ENCODE measurements at regions not wholly inside any gene's neighbourhood (a gene's known extent, or its start where the extent isn't known, plus 50 kb on each side); places are given as distances from the start of the nearest gene placed in this dataset.

DNA sequence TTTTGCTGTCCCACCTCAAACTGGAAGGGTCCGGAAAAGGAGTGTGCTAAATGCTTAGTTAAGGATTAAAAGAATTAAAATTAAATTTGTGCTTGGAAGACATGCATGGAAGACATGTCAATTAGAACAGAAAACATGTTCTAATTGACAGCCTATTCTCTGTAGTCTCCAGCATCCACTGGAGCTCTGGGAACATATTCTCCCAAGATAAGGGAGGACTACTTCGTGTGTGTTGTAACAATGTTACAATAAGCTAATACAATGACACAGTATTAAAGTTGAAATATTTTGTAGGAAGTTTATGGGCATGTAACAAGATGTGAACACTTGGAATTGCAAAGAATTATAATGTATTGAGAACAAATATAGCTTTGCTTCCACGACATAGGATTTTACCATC lies 567.4 kb upstream of the CITED2 start:
- Histone ChIP-seq H2AFZ (ENCODE audit: low read length) (no peak overlapping the region), H4K20me1 (ENCODE audit: insufficient read depth, low read depth, low read length) (no peaks in the 10 kb centered on the region), H3K79me2 (ENCODE audit: low read length) (no peaks in the 10 kb centered on the region), H3K4me2 (ENCODE audit: low read depth, low read length, poor library complexity, severe bottlenecking) (no peak overlapping the region), H3K27ac (ENCODE audit: low read length) (no peak overlapping the region), H3K4me3 (ENCODE audit: low read length) (no peak overlapping the region), H3K4me1 (ENCODE audit: low read length) (peaks cover 5% of the 10 kb centered on the region; the same call in 1 of the 2 replicates), H3K9me2 (replicated peaks; ENCODE audit: insufficient read depth, low read length) (no peaks in the 10 kb centered on the region), H3K36me3 (ENCODE audit: insufficient read depth, low read length) (no peaks in the 10 kb centered on the region), H3K9me3 (ENCODE audit: low read length) (no peaks in the 10 kb centered on the region), H3K9ac (ENCODE audit: low read length) (no peak overlapping the region), H3K27me3 (ENCODE audit: low read length) (no peaks in the 10 kb centered on the region)
- no peak for DNase-seq

DNA sequence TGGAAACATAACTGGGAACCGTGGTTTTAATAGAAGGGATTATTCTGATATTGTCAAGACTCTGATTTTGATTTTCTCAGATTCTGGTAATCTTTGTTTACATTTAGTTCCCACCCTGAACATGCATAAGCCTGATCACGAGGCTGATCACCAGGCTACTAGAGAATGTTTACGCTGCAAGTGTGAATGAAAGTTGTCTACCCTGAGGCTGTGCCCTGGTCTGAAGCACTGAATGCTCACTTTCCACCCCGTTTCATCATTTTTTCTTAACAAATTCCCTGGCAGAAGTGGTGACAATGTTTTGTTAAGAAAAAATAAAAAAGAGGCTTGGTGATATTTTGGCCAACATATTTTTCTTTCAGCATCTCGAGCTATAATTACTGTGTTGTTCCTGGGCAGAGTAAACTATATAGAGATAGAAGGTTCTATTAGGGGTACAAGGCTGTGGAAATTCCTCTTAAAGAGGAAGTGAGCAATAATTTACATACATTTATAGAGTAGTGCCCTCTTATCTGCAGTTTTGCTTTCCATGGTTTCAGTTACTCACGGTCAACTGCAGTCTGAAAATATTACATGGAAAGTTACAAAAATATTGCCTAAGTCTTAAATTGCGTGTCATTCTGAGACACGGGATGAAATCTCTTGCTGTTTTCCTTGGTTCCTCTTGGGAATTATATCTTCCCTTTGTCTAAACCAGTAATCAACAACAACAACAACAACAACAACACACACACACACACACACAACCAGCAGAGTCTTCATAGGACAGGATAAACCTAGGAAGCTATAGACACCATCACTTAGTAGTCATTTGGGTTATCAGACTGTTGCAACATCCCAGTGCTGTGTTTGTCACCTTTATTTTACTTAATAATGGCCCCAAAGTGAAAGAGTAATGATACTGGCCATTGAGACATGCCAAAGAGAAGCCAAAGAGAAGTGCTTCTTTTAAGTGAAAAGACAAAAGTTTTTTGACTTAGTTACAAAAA lies 566.6 kb upstream of the CITED2 start:
- Histone ChIP-seq H3K4me2 (ENCODE audit: low read depth, low read length, poor library complexity, severe bottlenecking) (no peak overlapping the region), H2AFZ (ENCODE audit: low read length) (no peak overlapping the region), H3K36me3 (ENCODE audit: insufficient read depth, low read length) (no peaks in the 10 kb centered on the region), H3K9me2 (replicated peaks; ENCODE audit: insufficient read depth, low read length) (no peaks in the 10 kb centered on the region), H3K27me3 (ENCODE audit: low read length) (no peaks in the 10 kb centered on the region), H3K9me3 (ENCODE audit: low read length) (no peaks in the 10 kb centered on the region), H4K20me1 (ENCODE audit: insufficient read depth, low read depth, low read length) (no peaks in the 10 kb centered on the region), H3K9ac (ENCODE audit: low read length) (no peak overlapping the region), H3K4me1 (ENCODE audit: low read length) (peaks cover 5% of the 10 kb centered on the region; the same call in 1 of the 2 replicates), H3K79me2 (ENCODE audit: low read length) (no peaks in the 10 kb centered on the region), H3K27ac (ENCODE audit: low read length) (no peak overlapping the region), H3K4me3 (ENCODE audit: low read length) (no peak overlapping the region)
- peak; percentile 43 for DNase-seq

DNA sequence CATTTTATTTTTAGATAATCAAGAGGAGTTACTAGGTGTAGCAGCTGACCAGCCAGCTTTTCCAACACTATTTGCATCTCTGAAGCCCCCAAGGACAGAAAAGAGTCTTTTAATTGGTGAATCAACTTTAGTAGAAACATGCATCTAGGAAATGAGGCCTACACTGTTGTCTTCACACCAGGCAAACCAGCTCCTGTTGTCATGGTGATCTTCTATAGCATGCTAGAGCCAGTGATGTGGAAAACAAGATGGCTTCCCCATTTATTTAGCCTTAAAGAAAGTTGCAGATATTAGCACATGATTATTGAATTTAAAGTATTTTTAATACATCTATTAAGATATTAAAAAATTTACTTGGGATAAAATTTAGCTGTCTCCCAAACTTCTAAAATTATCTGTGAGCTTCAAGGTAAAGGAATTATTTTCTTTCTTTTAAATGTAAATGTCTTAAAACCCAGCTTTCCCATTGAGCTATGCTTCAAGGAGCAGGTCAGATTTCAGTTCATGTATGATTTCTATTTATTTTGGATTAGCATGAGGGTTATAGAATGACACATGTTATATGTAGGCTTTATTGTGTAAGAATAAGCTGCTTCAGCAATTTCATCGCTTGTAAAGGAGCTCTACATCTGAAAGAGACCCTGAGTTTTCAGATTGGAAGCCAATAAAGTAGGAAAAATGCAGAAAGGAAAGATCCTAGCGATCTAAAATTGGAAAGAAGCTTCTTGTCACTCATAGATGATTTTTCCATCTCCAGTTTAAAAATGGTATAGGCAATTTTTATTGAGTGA lies 564.9 kb upstream of the CITED2 start:
- Histone ChIP-seq H3K79me2 (ENCODE audit: low read length) (no peaks in the 10 kb centered on the region), H3K9me2 (replicated peaks; ENCODE audit: insufficient read depth, low read length) (no peaks in the 10 kb centered on the region), H3K4me1 (ENCODE audit: low read length) (peaks cover 5% of the 10 kb centered on the region; the same call in 1 of the 2 replicates), H4K20me1 (ENCODE audit: insufficient read depth, low read depth, low read length) (no peaks in the 10 kb centered on the region), H3K27ac (ENCODE audit: low read length) (no peak overlapping the region), H3K36me3 (ENCODE audit: insufficient read depth, low read length) (no peaks in the 10 kb centered on the region), H2AFZ (ENCODE audit: low read length) (no peak overlapping the region), H3K4me3 (ENCODE audit: low read length) (no peak overlapping the region), H3K4me2 (ENCODE audit: low read depth, low read length, poor library complexity, severe bottlenecking) (no peak overlapping the region), H3K9me3 (ENCODE audit: low read length) (no peaks in the 10 kb centered on the region), H3K27me3 (ENCODE audit: low read length) (no peaks in the 10 kb centered on the region), H3K9ac (ENCODE audit: low read length) (no peak overlapping the region)
- DNase-seq = no peak

DNA sequence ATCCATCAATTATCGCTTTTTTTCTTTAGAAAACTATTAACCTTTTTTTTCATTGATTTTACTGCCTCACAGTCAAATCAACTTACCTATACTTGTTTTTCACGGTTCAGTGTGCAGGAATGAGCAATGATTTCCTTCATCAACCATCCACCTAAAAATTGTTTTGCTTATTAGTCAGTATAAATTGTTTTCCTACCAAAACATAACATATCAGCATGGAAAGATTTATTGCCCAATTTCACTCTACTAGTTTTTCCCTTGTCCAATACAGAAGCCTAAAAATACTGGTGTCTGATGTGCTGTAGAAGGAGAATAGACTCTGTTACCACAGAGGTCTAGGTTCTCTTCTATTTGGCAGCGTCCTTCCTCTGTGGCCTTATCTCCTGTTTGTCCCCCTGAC lies 558.2 kb upstream of the CITED2 start:
- Histone ChIP-seq H3K79me2 (ENCODE audit: low read length) (no peaks in the 10 kb centered on the region), H3K4me1 (ENCODE audit: low read length) (no peaks in the 10 kb centered on the region), H3K27me3 (ENCODE audit: low read length) (no peaks in the 10 kb centered on the region), H3K4me3 (ENCODE audit: low read length) (no peak overlapping the region), H3K9me2 (replicated peaks; ENCODE audit: insufficient read depth, low read length) (no peaks in the 10 kb centered on the region), H3K36me3 (ENCODE audit: insufficient read depth, low read length) (no peaks in the 10 kb centered on the region), H2AFZ (ENCODE audit: low read length) (no peak overlapping the region), H4K20me1 (ENCODE audit: insufficient read depth, low read depth, low read length) (no peaks in the 10 kb centered on the region), H3K27ac (ENCODE audit: low read length) (no peak overlapping the region), H3K4me2 (ENCODE audit: low read depth, low read length, poor library complexity, severe bottlenecking) (no peak overlapping the region), H3K9ac (ENCODE audit: low read length) (no peak overlapping the region), H3K9me3 (ENCODE audit: low read length) (no peaks in the 10 kb centered on the region)
- no peak for DNase-seq

DNA sequence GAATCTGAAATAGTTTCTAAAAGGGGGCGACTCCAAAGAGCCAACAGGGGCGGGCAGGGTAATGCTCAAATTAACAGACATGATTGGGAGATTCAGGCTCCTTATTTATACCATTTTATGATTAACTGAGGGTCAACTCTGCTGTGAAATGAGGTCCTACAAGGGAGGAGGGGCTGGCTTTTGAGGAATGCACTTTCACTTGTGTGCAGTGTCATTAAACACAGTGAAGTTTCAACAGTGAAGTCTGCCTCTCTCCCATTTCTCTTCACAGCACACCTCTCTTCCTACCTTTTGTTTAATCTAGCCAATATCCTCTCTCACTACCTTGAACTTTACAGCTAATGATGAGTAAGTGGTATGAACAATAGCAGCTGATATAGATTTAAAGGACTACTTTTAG lies 557.3 kb upstream of the CITED2 start:
- Histone ChIP-seq H3K9ac (ENCODE audit: low read length) (no peak overlapping the region), H2AFZ (ENCODE audit: low read length) (no peak overlapping the region)

DNA sequence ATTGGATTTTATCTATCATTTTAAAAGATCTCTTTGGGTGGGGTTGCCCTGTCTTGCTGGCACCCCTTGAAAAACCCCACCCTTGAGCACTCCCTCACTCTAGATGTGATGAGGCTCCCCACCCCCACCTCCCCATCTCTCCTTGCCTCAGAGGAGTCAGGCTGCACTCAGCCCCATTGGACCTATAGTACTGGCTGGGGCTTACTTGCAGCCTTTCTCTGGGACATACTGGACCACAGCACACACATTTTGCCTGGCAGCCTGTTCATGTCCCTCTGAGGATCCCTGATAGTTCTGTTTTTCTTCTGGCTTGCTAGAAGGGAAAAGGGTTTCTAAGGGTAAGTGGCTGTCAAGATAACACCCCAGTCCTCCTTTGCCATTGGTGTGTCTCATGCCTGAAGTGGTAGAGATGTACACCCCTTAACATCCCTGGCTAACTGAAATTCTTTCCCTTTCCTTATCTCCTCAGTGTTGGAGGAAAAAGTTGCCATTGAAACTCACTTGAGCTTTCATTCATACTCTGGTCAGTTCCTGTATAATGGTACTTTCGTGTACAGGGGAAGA lies 553.4 kb upstream of the CITED2 start:
- Histone ChIP-seq H3K9me3 (ENCODE audit: low read length) (no peaks in the 10 kb centered on the region), H3K36me3 (ENCODE audit: insufficient read depth, low read length) (no peaks in the 10 kb centered on the region), H3K4me1 (ENCODE audit: low read length) (no peaks in the 10 kb centered on the region), H3K79me2 (ENCODE audit: low read length) (no peaks in the 10 kb centered on the region), H3K27ac (ENCODE audit: low read length) (no peak overlapping the region), H2AFZ (ENCODE audit: low read length) (no peak overlapping the region), H3K9me2 (replicated peaks; ENCODE audit: insufficient read depth, low read length) (no peaks in the 10 kb centered on the region), H3K9ac (ENCODE audit: low read length) (no peak overlapping the region), H3K4me3 (ENCODE audit: low read length) (no peak overlapping the region), H3K27me3 (ENCODE audit: low read length) (no peaks in the 10 kb centered on the region), H3K4me2 (ENCODE audit: low read depth, low read length, poor library complexity, severe bottlenecking) (no peak overlapping the region), H4K20me1 (ENCODE audit: insufficient read depth, low read depth, low read length) (no peaks in the 10 kb centered on the region)
- DNase-seq = no peak

More for the DNA sequence above, 557.3 kb upstream of the CITED2 start:
- no peak overlapping the region for H3K4me2 ChIP-seq (ENCODE audit: low read depth, low read length, poor library complexity, severe bottlenecking)
- H3K27ac ChIP-seq (ENCODE audit: low read length) = no peak overlapping the region
- no peak overlapping the region for H3K4me3 ChIP-seq (ENCODE audit: low read length)
- no peaks in the 10 kb centered on the region for H3K79me2 ChIP-seq (ENCODE audit: low read length)
- no peaks in the 10 kb centered on the region for H3K27me3 ChIP-seq (ENCODE audit: low read length)
- no peaks in the 10 kb centered on the region for H3K4me1 ChIP-seq (ENCODE audit: low read length)
- no peaks in the 10 kb centered on the region for H4K20me1 ChIP-seq (ENCODE audit: insufficient read depth, low read depth, low read length)
- no peaks in the 10 kb centered on the region for H3K9me3 ChIP-seq (ENCODE audit: low read length)
- no peaks in the 10 kb centered on the region for H3K36me3 ChIP-seq (ENCODE audit: insufficient read depth, low read length)
- DNase-seq = no peak
- no peaks in the 10 kb centered on the region for H3K9me2 ChIP-seq (replicated peaks; ENCODE audit: insufficient read depth, low read length)

DNA sequence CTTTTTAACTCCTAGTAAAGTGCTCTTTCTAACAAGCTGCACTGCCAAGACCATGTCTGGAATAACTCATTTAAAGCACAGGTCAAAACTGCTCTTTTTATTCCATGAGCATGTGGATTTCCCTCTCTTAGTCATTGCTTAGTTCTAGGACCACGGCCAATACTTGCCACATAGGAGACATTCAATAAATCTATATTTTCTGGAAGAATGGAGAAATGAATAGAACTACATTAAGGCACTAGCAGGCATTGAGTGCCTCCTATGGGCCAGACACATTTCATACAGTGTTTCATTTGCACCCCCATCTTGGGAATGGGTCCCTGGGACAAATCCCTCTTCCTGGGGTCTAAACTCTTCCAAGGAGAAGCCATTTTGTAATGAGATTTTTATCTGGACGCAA lies 552.8 kb upstream of the CITED2 start:
- no peak overlapping the region for H3K4me2 ChIP-seq (ENCODE audit: low read depth, low read length, poor library complexity, severe bottlenecking)
- no peaks in the 10 kb centered on the region for H3K36me3 ChIP-seq (ENCODE audit: insufficient read depth, low read length)
- H3K9ac ChIP-seq (ENCODE audit: low read length) = no peak overlapping the region
- no peak for DNase-seq
- no peaks in the 10 kb centered on the region for H3K27me3 ChIP-seq (ENCODE audit: low read length)
- no peaks in the 10 kb centered on the region for H3K9me2 ChIP-seq (replicated peaks; ENCODE audit: insufficient read depth, low read length)
- no peak overlapping the region for H3K27ac ChIP-seq (ENCODE audit: low read length)
- no peaks in the 10 kb centered on the region for H4K20me1 ChIP-seq (ENCODE audit: insufficient read depth, low read depth, low read length)
- no peak overlapping the region for H3K4me3 ChIP-seq (ENCODE audit: low read length)
- no peaks in the 10 kb centered on the region for H3K4me1 ChIP-seq (ENCODE audit: low read length)
- H3K9me3 ChIP-seq (ENCODE audit: low read length) = no peaks in the 10 kb centered on the region
- no peak overlapping the region for H2AFZ ChIP-seq (ENCODE audit: low read length)
- no peaks in the 10 kb centered on the region for H3K79me2 ChIP-seq (ENCODE audit: low read length)

DNA sequence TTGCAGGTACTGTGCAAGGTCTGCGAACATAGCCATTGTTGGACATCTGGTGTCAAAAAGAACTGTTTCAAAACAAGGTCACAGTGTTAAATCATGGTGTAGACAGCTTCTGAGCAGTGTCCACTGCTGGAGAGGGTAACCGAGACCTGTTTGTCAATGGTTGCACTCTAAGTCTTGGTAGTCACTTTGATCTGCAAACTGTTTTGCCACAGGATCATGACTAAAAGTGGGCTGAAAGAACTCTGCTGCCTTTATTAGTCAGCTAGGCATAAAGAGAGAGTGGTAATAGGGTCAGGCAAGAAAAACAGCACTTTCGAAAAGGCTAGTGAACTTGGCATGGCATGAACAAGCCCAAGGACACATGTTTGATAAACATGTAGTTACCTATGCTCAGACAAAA lies 552.3 kb upstream of the CITED2 start:
- Histone ChIP-seq H2AFZ (ENCODE audit: low read length) (no peak overlapping the region), H3K9ac (ENCODE audit: low read length) (no peak overlapping the region)

More for the DNA sequence above, 552.3 kb upstream of the CITED2 start:
- H3K9me2 ChIP-seq (replicated peaks; ENCODE audit: insufficient read depth, low read length) = no peaks in the 10 kb centered on the region
- H4K20me1 ChIP-seq (ENCODE audit: insufficient read depth, low read depth, low read length) = no peaks in the 10 kb centered on the region
- no peaks in the 10 kb centered on the region for H3K4me1 ChIP-seq (ENCODE audit: low read length)
- no peak for DNase-seq
- no peak overlapping the region for H3K4me3 ChIP-seq (ENCODE audit: low read length)
- no peaks in the 10 kb centered on the region for H3K36me3 ChIP-seq (ENCODE audit: insufficient read depth, low read length)
- H3K4me2 ChIP-seq (ENCODE audit: low read depth, low read length, poor library complexity, severe bottlenecking) = no peak overlapping the region
- H3K27ac ChIP-seq (ENCODE audit: low read length) = no peak overlapping the region
- no peaks in the 10 kb centered on the region for H3K9me3 ChIP-seq (ENCODE audit: low read length)
- H3K27me3 ChIP-seq (ENCODE audit: low read length) = no peaks in the 10 kb centered on the region
- H3K79me2 ChIP-seq (ENCODE audit: low read length) = no peaks in the 10 kb centered on the region

All from Karpas-422 (cell line).